GM12878 (cell line): ENCODE measurements at regions not wholly inside any gene's neighbourhood (a gene's known extent, or its start where the extent isn't known, plus 50 kb on each side); places are given as distances from the start of the nearest gene placed in this dataset.

Experiments
- ATAC-seq: fragments of 200-7000 bp; cut with Tn5 transposase; 3 replicates; pipeline ENCODE4 v1.9.1; 2020; ENCODE audit warnings: mild to moderate bottlenecking, moderate library complexity
- BruUV-seq: library from RNA; stranded (reverse); fragments of 400-500 nt; replicated peaks from 2 replicates; lab custom pipeline; 2021; lab: Mats Ljungman, UMichigan
- CTCF ChIA-PET: fragments of 300-600 bp; sonication (Branson Sonifier 250); formaldehyde crosslinking; extraction: SDS; loops from one replicate; lab custom pipeline; 2021; ENCODE audit warnings: inconsistent platforms; lab: Yijun Ruan, JAX
- POLR2A ChIA-PET: fragments of 350-600 bp; formaldehyde crosslinking; extraction: SDS; loops from one replicate; lab custom pipeline; 2021; ENCODE audit warnings: inconsistent platforms; lab: Charles Lee
- RAD21 ChIA-PET: fragments of 300-600 bp; sonication (Branson Sonifier 250); formaldehyde crosslinking; loops from one replicate; lab custom pipeline; 2023; ENCODE audit warnings: antibody characterized with exemption; ENCODE audit not compliant: unreplicated experiment; lab: Charles Lee
- SMC1A ChIA-PET: fragments of 300-600 bp; sonication (Branson Sonifier 250); formaldehyde crosslinking; loops from one replicate; lab custom pipeline; 2023; ENCODE audit not compliant: unreplicated experiment, uncharacterized antibody; lab: Charles Lee
- DNase-seq: peaks from one replicate; pipeline ENCODE4 v3.0.0-alpha.2; 2011; ENCODE audit warnings: low read depth, low spot score
- FAIRE-seq: peaks from 3 replicates; lab custom pipeline; 2011; peaks lifted over from hg19 to GRCh38; lab: Jason Lieb, UNC
- H2AFZ ChIP-seq: 2 replicates; pipeline ENCODE4 v1.6.0; 2011; ENCODE audit warnings: low read depth, low read length, control low read depth; ENCODE audit not compliant: control insufficient read depth
- H3K27ac ChIP-seq: 2 replicates; pipeline ENCODE4 v1.5.1; 2011; ENCODE audit warnings: control low read depth; ENCODE audit not compliant: control insufficient read depth, insufficient read depth
- H3K27me3 ChIP-seq, 2 experiments: replicated peaks in 1 of 2; 2 replicates each; pipeline versions ENCODE4 v1.6.0 to v1.6.1; 2011; ENCODE audit warnings: low read length in 1 of 2; ENCODE audit not compliant: control insufficient read depth in 2 of 2, insufficient read depth in 2 of 2
- H3K36me3 ChIP-seq, 2 experiments: 2 replicates each; pipeline ENCODE4 v1.5.1; 2011; ENCODE audit warnings: low read length in 1 of 2; ENCODE audit not compliant: control insufficient read depth in 2 of 2, insufficient read depth in 2 of 2
- H3K4me1 ChIP-seq: 2 replicates; pipeline ENCODE4 v1.6.1; 2011; ENCODE audit warnings: mild to moderate bottlenecking, low read length, moderate library complexity, mixed read lengths; ENCODE audit not compliant: control insufficient read depth, insufficient read depth
- H3K4me2 ChIP-seq: 2 replicates; pipeline ENCODE4 v1.6.0; 2011; ENCODE audit warnings: control low read depth; ENCODE audit not compliant: control insufficient read depth, insufficient read depth
- H3K4me3 ChIP-seq: fragments of 200-600 bp; sonication (generic); 2 replicates; pipeline ENCODE4 v1.5.1; 2016
- H3K79me2 ChIP-seq: 2 replicates; pipeline ENCODE4 v1.6.0; 2011; ENCODE audit warnings: low read length; ENCODE audit not compliant: control insufficient read depth, insufficient read depth
- H3K9ac ChIP-seq: 2 replicates; pipeline ENCODE4 v1.8.0; 2011; ENCODE audit warnings: low read length, control low read depth, mixed read lengths; ENCODE audit not compliant: control insufficient read depth, insufficient read depth
- H3K9me3 ChIP-seq: replicated peaks from 3 replicates; pipeline ENCODE4 v1.5.1; 2011; ENCODE audit warnings: mild to moderate bottlenecking, low read length; ENCODE audit not compliant: control insufficient read depth, insufficient read depth
- H4K20me1 ChIP-seq: 2 replicates; pipeline ENCODE4 v1.6.0; 2011; ENCODE audit not compliant: control insufficient read depth, insufficient read depth
- BCL3 ChIP-seq: IDR thresholded peaks from 2 replicates; pipeline ENCODE4 v1.6.1; 2011; ENCODE audit warnings: borderline replicate concordance, low read depth, mild to moderate bottlenecking, moderate library complexity, low read length; ENCODE audit not compliant: insufficient read depth, poor library complexity, severe bottlenecking
- CBFB ChIP-seq: IDR thresholded peaks from 2 replicates; pipeline ENCODE4 v1.6.1; 2016; ENCODE audit warnings: antibody characterized with exemption, low read depth
- CBX5 ChIP-seq: sonication (generic); IDR thresholded peaks from 2 replicates; pipeline ENCODE4 v1.6.1; 2016; ENCODE audit warnings: low read depth, moderate library complexity, mild to moderate bottlenecking, inconsistent platforms
- CHD2 ChIP-seq: IDR thresholded peaks from 2 replicates; pipeline ENCODE4 v1.6.1; 2011; ENCODE audit warnings: low read depth, low read length, improper control_type of control experiment, borderline replicate concordance
- CHD4 ChIP-seq: fragments of 200-600 bp; sonication (generic); IDR thresholded peaks from 2 replicates; pipeline ENCODE4 v1.6.1; 2016; ENCODE audit warnings: mild to moderate bottlenecking
- E2F8 ChIP-seq: fragments of 450-650 bp; IDR thresholded peaks from 2 replicates; pipeline ENCODE4 v1.6.1; 2018; ENCODE audit warnings: mild to moderate bottlenecking, low read depth, moderate library complexity; ENCODE audit not compliant: partially characterized antibody
- EED ChIP-seq: sonication (generic); IDR thresholded peaks from 2 replicates; pipeline ENCODE4 v1.6.1; 2016; ENCODE audit warnings: antibody characterized with exemption, low read depth
- GATAD2B ChIP-seq: fragments of 450-650 bp; conservative IDR thresholded peaks from 2 replicates; pipeline ENCODE4 v1.6.1; 2017; ENCODE audit warnings: low read depth, mild to moderate bottlenecking, moderate library complexity
- HDAC6 ChIP-seq: fragments of 200-600 bp; sonication (generic); IDR thresholded peaks from one replicate; pipeline ENCODE4 v1.8.0; 2017; ENCODE audit warnings: antibody characterized with exemption; ENCODE audit not compliant: unreplicated experiment
- KDM1A ChIP-seq: fragments of 200-600 bp; sonication (generic); IDR thresholded peaks from 2 replicates; pipeline ENCODE4 v1.6.1; 2016; ENCODE audit warnings: borderline replicate concordance
- LARP7 ChIP-seq: fragments of 450-650 bp; IDR thresholded peaks from 2 replicates; pipeline ENCODE4 v1.6.1; 2017; ENCODE audit warnings: mild to moderate bottlenecking
- MYB ChIP-seq: fragments of 150-350 bp; IDR thresholded peaks from 2 replicates; pipeline ENCODE4 v1.6.1; 2014; ENCODE audit warnings: mild to moderate bottlenecking, low read depth, low read length, borderline replicate concordance
- NFIC ChIP-seq: IDR thresholded peaks from 2 replicates; pipeline ENCODE4 v1.6.1; 2012; ENCODE audit warnings: low read depth, mild to moderate bottlenecking, inconsistent platforms, low read length, moderate library complexity
- STAT1 ChIP-seq: fragments of 450-650 bp; conservative IDR thresholded peaks from 2 replicates; pipeline ENCODE4 v1.6.1; 2014; ENCODE audit warnings: antibody characterized with exemption, mild to moderate bottlenecking
- TAF1 ChIP-seq: IDR thresholded peaks from 2 replicates; pipeline ENCODE4 v1.6.1; 2011; ENCODE audit warnings: mild to moderate bottlenecking, low read depth, low read length, borderline replicate concordance
- TBL1XR1 ChIP-seq: IDR thresholded peaks from 2 replicates; pipeline ENCODE4 v1.6.1; 2012; ENCODE audit warnings: low read depth, low read length, improper control_type of control experiment
- ZNF207 ChIP-seq: fragments of 450-650 bp; IDR thresholded peaks from 2 replicates; pipeline ENCODE4 v1.6.1; 2014; ENCODE audit warnings: antibody characterized with exemption, mild to moderate bottlenecking, borderline replicate concordance
- ZZZ3 ChIP-seq: IDR thresholded peaks from 2 replicates; pipeline ENCODE4 v1.6.1; 2011; ENCODE audit warnings: low read depth; ENCODE audit not compliant: control insufficient read depth, insufficient read length
- WGBS: methylation state at CpG from one replicate; pipeline ENCODE4 v1.1.6; 2016; ENCODE audit warnings: low lambda C conversion rate; ENCODE audit not compliant: insufficient replicate concordance, insufficient coverage; ENCODE audit errors: missing lambda C conversion rate; 5-methylcytosine and 5-hydroxymethylcytosine counted together
- in situ Hi-C: fragments of 300-500 bp; cut with MboI; formaldehyde crosslinking; loops from 9 replicates; pipeline ENCODE4 v1.14.3; 2018; ENCODE audit warnings: mixed read lengths
- intact Hi-C: fragments of 100-400 bp; cut with micrococcal nuclease; formaldehyde crosslinking; loops from one replicate; pipeline ENCODE4 v1.14.2; 2022; ENCODE audit not compliant: unreplicated experiment

- Histone ChIP-seq H4K20me1 (no peaks in the 10 kb centered on the region), H3K9me3 (no peaks in the 10 kb centered on the region), H3K4me3 (no peak overlapping the region), H3K27ac (no peak overlapping the region), H3K79me2 (no peaks in the 10 kb centered on the region), H3K9ac (no peak overlapping the region), H3K4me1 (no peaks in the 10 kb centered on the region), H3K36me3 (no peaks in the 10 kb centered on the region), H3K4me2 (no peak overlapping the region), H3K27me3 (no peaks in the 10 kb centered on the region), H2AFZ (no peak overlapping the region)
- in situ Hi-C loops: no loop called here
- no peak for ATAC-seq
- intact Hi-C loops: no loop called here
- no peak for FAIRE-seq
- DNase-seq: no peak
- SMC1A ChIA-PET: interaction anchor here (0.6 to 1.5 kb wide), 3 partner anchors 9 to 27 kb away, joined by 3 read pairs; no protein-coding TSS in a partner anchor
- POLR2A ChIA-PET: interaction anchor here (1.2 kb wide), 1 partner anchor 62 kb away, joined by 4 read pairs; no protein-coding TSS in a partner anchor
- CTCF ChIA-PET: no interaction called here
- TF ChIP-seq GATAD2B: no peak
- TF ChIP-seq STAT1: no peak
- TF ChIP-seq LARP7: no peak
- no peak for TF ChIP-seq CHD2
- no peak for TF ChIP-seq CBX5
- no peak for TF ChIP-seq NFIC
- TF ChIP-seq ZNF207: no peak
- no peak for TF ChIP-seq CBFB
- TF ChIP-seq HDAC6: no peak
- no peak for TF ChIP-seq ZZZ3
- no peak for TF ChIP-seq BCL3
- no peak for TF ChIP-seq MYB
- TF ChIP-seq E2F8: no peak
- no peak for TF ChIP-seq KDM1A
- no peak for TF ChIP-seq CHD4
- TF ChIP-seq TAF1: no peak
- TF ChIP-seq EED: no peak
- no peak for TF ChIP-seq TBL1XR1
- 70% methylated on average over 4 of the region's 4 CpGs for WGBS
- no TSS peak for BruUV-seq
- RAD21 ChIA-PET: interaction anchor here (1.3 kb wide), 1 partner anchor 169 kb away, joined by 3 read pairs; no protein-coding TSS in a partner anchor
These were observed 66.0 kb upstream of the ZFAND5 start for GRCh38 chr9:72431036-72431435.
